Right lobe of liver (tissue), 4 donors: ENCODE measurements at regions not wholly inside any gene's neighbourhood (a gene's known extent, or its start where the extent isn't known, plus 50 kb on each side); places are given as distances from the start of the nearest gene placed in this dataset.

Source experiments
- POLR2A ChIP-seq: fragments of 450-650 bp; IDR thresholded peaks from one replicate; pipeline ENCODE4 v1.6.1; 2017; ENCODE audit warnings: antibody characterized with exemption, mild to moderate bottlenecking
- TF ChIP-seq, protein P1 (sequence below), 4 donors: fragments of 200-600 bp in 3 of 4; fragments of 450-650 bp in 1 of 4; IDR thresholded peaks; one replicate each; pipeline versions ENCODE4 v1.5.1 to v1.8.0; 2016 to 2022; ENCODE audit warnings: antibody characterized with exemption in 4 of 4, mild to moderate bottlenecking in 2 of 4
- donor health status: DM: no; HTN: no; CAD: no.
- donor health status: DM: no; HTN: no; CAD: no.
- donor health status: DM: no; HTN: yes; CAD: no.

- TF ChIP-seq, protein P1, sequence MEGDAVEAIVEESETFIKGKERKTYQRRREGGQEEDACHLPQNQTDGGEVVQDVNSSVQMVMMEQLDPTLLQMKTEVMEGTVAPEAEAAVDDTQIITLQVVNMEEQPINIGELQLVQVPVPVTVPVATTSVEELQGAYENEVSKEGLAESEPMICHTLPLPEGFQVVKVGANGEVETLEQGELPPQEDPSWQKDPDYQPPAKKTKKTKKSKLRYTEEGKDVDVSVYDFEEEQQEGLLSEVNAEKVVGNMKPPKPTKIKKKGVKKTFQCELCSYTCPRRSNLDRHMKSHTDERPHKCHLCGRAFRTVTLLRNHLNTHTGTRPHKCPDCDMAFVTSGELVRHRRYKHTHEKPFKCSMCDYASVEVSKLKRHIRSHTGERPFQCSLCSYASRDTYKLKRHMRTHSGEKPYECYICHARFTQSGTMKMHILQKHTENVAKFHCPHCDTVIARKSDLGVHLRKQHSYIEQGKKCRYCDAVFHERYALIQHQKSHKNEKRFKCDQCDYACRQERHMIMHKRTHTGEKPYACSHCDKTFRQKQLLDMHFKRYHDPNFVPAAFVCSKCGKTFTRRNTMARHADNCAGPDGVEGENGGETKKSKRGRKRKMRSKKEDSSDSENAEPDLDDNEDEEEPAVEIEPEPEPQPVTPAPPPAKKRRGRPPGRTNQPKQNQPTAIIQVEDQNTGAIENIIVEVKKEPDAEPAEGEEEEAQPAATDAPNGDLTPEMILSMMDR (IDR thresholded peaks at IDR 0.05): no peak
- no peak for TF ChIP-seq POLR2A
Measured at GRCh38 chr9:115360122-115360521, 242.2 kb upstream of the TNC start.
